GDM1 (cell line): ENCODE measurements at regions not wholly inside any gene's neighbourhood (a gene's known extent, or its start where the extent isn't known, plus 50 kb on each side); places are given as distances from the start of the nearest gene placed in this dataset.

Source experiments
- DNase-seq: peaks from one replicate; lab custom pipeline; 2025; lab: John Stamatoyannopoulos, UW

GRCh38 chr17:13931111-13931526 lies 138.2 kb upstream of the COX10 start:
- DNase-seq: peak; percentile 25

- DNase-seq: no peak
Measured at GRCh38 chr17:13931800-13932460, 137.4 kb upstream of the COX10 start.

- DNase-seq: no peak
Measured at GRCh38 chr17:13933441-13934276, 135.6 kb upstream of the COX10 start.

GRCh38 chr17:13939222-13939621 lies 130.1 kb upstream of the COX10 start:
- no peak for DNase-seq

- DNase-seq: no peak
Measured at GRCh38 chr17:13940858-13941665, 128.2 kb upstream of the COX10 start.

GRCh38 chr17:13941781-13942180 lies 127.5 kb upstream of the COX10 start:
- DNase-seq: no peak

GRCh38 chr17:13943909-13944308 lies 125.4 kb upstream of the COX10 start:
- DNase-seq: no peak

- no peak for DNase-seq
Measured at GRCh38 chr17:13947499-13947898, 121.8 kb upstream of the COX10 start.

- no peak for DNase-seq
Measured at GRCh38 chr17:13952009-13952750, 117.1 kb upstream of the COX10 start.

- DNase-seq: no peak
Measured at GRCh38 chr17:13953841-13954240, 115.5 kb upstream of the COX10 start.

GRCh38 chr17:13957636-13958035 lies 111.7 kb upstream of the COX10 start:
- no peak for DNase-seq

- DNase-seq: no peak
Measured at GRCh38 chr17:13958773-13959172, 110.5 kb upstream of the COX10 start.

- DNase-seq: no peak
Measured at GRCh38 chr17:13961265-13961664, 108.0 kb upstream of the COX10 start.

GRCh38 chr17:13962716-13963240 lies 106.5 kb upstream of the COX10 start:
- no peak for DNase-seq

- DNase-seq: no peak
Measured at GRCh38 chr17:13967416-13967815, 101.9 kb upstream of the COX10 start.

GRCh38 chr17:13970531-13970930 lies 98.8 kb upstream of the COX10 start:
- no peak for DNase-seq

- DNase-seq: no peak
Measured at GRCh38 chr17:13973960-13974651, 95.2 kb upstream of the COX10 start.

GRCh38 chr17:13977837-13978236 lies 91.5 kb upstream of the COX10 start:
- DNase-seq: no peak

- no peak for DNase-seq
Measured at GRCh38 chr17:13978478-13978877, 90.8 kb upstream of the COX10 start.

GRCh38 chr17:13981881-13982280 lies 87.4 kb upstream of the COX10 start:
- no peak for DNase-seq

- DNase-seq: no peak
Measured at GRCh38 chr17:13984956-13985355, 84.3 kb upstream of the COX10 start.
